C4-2B (cell line): ENCODE measurements at regions not wholly inside any gene's neighbourhood (a gene's known extent, or its start where the extent isn't known, plus 50 kb on each side); places are given as distances from the start of the nearest gene placed in this dataset.

Experiments used
- ZFX ChIP-seq: fragments of 450-650 bp; IDR thresholded peaks from 2 replicates; pipeline ENCODE4 v1.6.1; 2017
- TF ChIP-seq, protein P1 (sequence below): fragments of 450-650 bp; conservative IDR thresholded peaks from 2 replicates; pipeline ENCODE4 v1.5.1; 2017; ENCODE audit warnings: mild to moderate bottlenecking

DNA sequence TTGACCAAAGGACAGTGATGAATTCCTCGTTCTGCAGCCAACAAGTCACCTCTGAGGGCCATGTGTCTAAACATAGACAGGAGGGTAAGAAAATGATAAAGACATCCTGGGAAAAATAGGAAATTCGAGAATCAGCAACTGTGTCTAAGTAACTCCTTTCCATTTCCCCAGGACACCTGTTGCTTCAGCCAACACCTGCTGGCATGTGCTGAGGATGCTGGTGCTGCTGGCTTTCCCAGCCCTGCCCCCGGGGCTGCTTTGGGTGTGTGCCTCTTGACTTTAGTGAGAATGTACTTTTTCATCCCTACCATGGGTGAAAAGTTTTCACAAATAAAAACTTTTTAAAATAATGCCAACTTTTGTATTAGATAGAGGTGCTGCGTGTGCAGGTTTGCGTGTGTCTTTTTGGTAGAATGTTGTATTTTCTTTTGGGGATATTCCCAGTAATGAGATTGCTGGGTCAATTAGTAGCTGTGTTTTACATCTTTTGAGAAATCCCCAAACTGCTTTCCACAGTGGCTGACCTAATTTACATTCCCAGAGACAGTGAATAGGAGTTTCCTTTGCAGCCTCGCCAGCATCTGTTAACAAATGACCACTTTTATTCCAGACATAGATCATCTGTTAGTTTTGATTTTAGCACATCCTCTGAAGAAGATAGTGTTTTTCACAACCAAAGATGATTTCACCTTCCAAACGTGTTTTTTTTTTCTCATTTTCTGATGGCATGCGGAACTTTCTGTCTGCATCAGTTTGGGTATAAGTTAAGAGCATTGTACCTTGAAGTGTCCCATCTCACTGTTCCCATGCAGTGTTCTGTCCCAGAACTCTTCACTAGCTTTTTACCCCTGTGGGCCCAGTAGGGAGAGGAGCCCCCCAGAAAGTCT is 104.2 kb upstream of the ACBD5 start:
- TF ChIP-seq, protein P1, sequence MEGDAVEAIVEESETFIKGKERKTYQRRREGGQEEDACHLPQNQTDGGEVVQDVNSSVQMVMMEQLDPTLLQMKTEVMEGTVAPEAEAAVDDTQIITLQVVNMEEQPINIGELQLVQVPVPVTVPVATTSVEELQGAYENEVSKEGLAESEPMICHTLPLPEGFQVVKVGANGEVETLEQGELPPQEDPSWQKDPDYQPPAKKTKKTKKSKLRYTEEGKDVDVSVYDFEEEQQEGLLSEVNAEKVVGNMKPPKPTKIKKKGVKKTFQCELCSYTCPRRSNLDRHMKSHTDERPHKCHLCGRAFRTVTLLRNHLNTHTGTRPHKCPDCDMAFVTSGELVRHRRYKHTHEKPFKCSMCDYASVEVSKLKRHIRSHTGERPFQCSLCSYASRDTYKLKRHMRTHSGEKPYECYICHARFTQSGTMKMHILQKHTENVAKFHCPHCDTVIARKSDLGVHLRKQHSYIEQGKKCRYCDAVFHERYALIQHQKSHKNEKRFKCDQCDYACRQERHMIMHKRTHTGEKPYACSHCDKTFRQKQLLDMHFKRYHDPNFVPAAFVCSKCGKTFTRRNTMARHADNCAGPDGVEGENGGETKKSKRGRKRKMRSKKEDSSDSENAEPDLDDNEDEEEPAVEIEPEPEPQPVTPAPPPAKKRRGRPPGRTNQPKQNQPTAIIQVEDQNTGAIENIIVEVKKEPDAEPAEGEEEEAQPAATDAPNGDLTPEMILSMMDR = no peak
- no peak for TF ChIP-seq ZFX
